ENCODE measurements at regions not wholly inside any gene's neighbourhood (a gene's known extent, or its start where the extent isn't known, plus 50 kb on each side); places are given as distances from the start of the nearest gene placed in this dataset.

GRCh38 chr3:194809382-194809781, 123.7 kb downstream of the FAM43A start:
- TF ChIP-seq CTCF (IDR thresholded peaks at IDR 0.05), result no peak

DNA sequence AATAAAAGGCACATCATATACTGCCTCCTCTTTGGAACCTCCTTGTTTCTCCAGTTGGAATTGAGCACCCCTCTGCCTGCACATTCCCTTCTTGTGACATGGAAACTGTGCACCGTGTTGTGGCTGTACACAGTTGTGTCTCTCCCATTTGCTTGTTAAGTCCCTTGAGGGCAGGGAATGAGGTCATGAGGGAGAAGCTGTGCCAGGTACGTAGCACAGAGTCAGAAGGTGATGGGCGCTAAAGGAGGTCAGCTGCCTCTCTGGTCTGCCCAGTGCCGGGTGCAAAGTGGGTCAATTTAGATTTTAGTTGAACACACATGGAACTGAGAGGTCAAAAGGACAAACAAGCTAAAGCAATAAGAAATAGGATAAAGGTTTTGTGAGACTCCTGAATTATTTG, 124.4 kb downstream of the FAM43A start:
- no peak for TF ChIP-seq CTCF (IDR thresholded peaks at IDR 0.05)

DNA sequence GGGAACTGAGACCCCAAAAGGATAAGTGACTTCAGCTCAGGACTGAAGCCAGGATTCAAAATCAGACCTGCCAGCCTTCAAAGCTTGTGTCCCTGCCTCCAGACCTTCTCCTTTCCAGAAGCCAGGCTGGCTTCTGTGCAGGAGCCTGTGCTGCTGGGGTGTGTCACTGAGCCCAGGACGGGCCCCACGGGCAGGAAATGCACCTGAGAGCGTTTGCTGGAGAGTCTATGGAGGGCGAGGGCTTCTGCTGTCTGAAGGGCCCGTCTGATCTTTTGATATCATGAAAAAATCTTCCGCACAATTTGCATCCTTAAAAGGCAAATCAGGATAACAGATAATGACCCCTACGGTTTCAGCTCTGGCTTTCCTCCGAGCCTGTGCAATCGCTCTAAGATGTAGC, 125.4 kb downstream of the FAM43A start:
- TF ChIP-seq CTCF (IDR thresholded peaks at IDR 0.05), result no peak

GRCh38 chr3:194812176-194812575, 126.5 kb downstream of the FAM43A start:
- no peak for TF ChIP-seq CTCF (IDR thresholded peaks at IDR 0.05)

- no peak for TF ChIP-seq CTCF (IDR thresholded peaks at IDR 0.05)
Observed at GRCh38 chr3:194814878-194815357, 129.2 kb downstream of the FAM43A start.

DNA sequence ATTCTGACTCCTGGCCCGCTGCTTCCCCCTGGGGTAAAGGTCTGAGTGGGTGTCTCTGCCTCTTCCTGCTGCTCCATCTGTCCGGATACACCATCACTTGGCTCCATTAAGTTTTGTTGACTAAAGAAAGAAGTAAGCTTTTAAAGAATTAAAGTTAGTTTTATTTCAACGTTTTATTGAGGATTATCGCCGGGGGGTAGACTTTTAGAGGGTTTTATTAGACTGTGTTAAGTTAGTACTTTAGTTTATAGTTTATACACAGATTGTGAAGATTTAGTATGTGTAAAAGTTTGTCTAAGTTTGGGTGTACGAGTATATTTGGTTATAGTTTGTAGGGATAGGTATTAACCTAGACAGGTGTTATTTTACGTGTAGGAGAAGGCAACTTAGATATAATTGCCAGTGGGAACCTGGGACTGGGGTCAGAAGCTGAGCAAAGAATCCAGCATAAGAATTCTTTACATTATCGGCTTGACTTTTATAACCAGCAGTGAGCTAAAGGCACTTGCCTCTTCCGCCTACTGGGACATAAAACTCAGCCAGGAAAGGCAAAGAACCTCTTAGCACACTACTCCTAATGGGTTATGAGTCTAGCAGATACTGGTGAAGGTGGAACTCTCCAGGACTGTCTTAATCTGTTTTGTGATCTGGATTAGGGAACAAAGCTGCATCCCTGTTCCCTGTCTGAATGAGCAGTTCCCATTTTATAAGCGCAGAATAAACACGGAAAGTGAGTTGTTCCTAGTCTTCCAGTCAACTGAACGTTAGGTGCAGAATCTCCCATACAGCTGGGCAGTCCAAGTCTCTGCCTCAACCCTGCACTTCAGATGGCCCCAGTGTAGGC, 131.3 kb downstream of the FAM43A start:
- no peak for TF ChIP-seq CTCF (IDR thresholded peaks at IDR 0.05)

DNA sequence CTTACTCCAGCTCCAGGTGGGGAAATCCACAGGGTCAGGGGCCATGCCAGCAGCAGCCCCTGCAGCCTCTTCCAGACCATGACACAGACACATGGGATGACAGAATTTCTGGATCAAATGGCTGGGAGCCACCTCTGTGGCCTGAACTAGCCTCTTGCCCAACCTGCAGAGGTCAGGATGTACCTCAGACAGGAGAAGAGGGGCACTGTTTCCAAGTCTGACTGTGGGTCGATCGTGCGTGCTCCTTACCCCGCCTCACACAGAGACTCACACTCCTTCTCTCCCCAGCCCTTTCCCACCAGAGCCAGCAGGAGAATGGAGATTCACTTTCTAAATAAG, 131.9 kb downstream of the FAM43A start:
- TF ChIP-seq CTCF (IDR thresholded peaks at IDR 0.05), result no peak
